ENCODE measurements at regions not wholly inside any gene's neighbourhood (a gene's known extent, or its start where the extent isn't known, plus 50 kb on each side); places are given as distances from the start of the nearest gene placed in this dataset.

DNA sequence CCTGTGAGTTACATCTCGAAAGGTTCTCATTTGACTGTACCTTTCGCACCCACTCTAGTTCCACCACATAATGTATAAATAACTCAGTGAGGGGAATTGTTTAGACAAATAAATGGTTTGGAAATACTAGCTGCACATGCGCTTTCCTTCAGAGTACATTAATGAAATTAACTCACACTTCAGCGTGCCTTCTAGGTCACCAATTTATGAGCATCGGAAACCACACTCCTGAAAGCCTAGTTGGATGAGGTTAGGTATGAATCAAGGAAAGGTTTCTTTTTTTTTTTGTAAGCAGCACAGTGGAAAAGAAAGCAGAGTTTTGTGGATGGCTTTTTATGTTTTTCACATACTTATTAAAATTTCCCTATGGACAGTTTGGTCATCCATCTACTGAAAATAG, 247.8 kb upstream of the TCF21 start:
- H3K9me3 ChIP-seq (ENCODE audit: control insufficient read depth, low read length), result no peaks in the 10 kb centered on the region
- H2AFZ ChIP-seq, result no peak overlapping the region
- TF ChIP-seq, protein P1, sequence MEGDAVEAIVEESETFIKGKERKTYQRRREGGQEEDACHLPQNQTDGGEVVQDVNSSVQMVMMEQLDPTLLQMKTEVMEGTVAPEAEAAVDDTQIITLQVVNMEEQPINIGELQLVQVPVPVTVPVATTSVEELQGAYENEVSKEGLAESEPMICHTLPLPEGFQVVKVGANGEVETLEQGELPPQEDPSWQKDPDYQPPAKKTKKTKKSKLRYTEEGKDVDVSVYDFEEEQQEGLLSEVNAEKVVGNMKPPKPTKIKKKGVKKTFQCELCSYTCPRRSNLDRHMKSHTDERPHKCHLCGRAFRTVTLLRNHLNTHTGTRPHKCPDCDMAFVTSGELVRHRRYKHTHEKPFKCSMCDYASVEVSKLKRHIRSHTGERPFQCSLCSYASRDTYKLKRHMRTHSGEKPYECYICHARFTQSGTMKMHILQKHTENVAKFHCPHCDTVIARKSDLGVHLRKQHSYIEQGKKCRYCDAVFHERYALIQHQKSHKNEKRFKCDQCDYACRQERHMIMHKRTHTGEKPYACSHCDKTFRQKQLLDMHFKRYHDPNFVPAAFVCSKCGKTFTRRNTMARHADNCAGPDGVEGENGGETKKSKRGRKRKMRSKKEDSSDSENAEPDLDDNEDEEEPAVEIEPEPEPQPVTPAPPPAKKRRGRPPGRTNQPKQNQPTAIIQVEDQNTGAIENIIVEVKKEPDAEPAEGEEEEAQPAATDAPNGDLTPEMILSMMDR (IDR thresholded peaks at IDR 0.05), result no peak

DNA sequence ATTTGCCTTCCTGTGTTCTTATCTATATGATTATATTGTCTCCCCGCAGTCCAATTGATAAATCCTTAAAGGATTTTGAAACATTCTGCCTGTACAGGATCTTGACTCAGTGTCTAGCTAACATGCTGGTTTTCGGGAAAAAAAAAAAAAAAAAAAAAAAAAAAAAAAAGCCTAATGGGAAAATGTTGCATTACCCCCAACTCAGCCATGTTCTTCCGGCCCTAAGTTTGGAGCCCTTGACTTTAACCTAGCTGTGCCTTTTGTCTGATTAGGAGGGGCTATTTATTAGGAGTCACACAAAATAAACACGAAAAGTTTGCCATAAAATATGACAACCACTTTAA, 244.4 kb upstream of the TCF21 start:
- Histone ChIP-seq H3K27me3 (ENCODE audit: control insufficient read depth, insufficient read depth, low read length) (no peaks in the 10 kb centered on the region), H3K27ac (no peak overlapping the region), H3K36me3 (ENCODE audit: control insufficient read depth, insufficient read depth, low read length) (no peaks in the 10 kb centered on the region), H3K9me3 (ENCODE audit: control insufficient read depth, low read length) (no peaks in the 10 kb centered on the region), H3K4me3 (ENCODE audit: low read depth, low read length) (no peak overlapping the region), H3K9ac (no peak overlapping the region), H3K79me2 (no peaks in the 10 kb centered on the region), H3K4me1 (no peaks in the 10 kb centered on the region), H2AFZ (no peak overlapping the region), H3K4me2 (ENCODE audit: low read length) (no peak overlapping the region)
- TF ChIP-seq, protein P1 (IDR thresholded peaks at IDR 0.05), result no peak

More for the DNA sequence above, 247.8 kb upstream of the TCF21 start:
- Histone ChIP-seq H3K4me2 (ENCODE audit: low read length) (no peak overlapping the region), H3K4me3 (ENCODE audit: low read depth, low read length) (no peak overlapping the region), H3K9ac (no peak overlapping the region), H3K4me1 (no peaks in the 10 kb centered on the region), H3K79me2 (no peaks in the 10 kb centered on the region), H3K27ac (no peak overlapping the region), H3K27me3 (ENCODE audit: control insufficient read depth, insufficient read depth, low read length) (no peaks in the 10 kb centered on the region), H3K36me3 (ENCODE audit: control insufficient read depth, insufficient read depth, low read length) (no peaks in the 10 kb centered on the region)

DNA sequence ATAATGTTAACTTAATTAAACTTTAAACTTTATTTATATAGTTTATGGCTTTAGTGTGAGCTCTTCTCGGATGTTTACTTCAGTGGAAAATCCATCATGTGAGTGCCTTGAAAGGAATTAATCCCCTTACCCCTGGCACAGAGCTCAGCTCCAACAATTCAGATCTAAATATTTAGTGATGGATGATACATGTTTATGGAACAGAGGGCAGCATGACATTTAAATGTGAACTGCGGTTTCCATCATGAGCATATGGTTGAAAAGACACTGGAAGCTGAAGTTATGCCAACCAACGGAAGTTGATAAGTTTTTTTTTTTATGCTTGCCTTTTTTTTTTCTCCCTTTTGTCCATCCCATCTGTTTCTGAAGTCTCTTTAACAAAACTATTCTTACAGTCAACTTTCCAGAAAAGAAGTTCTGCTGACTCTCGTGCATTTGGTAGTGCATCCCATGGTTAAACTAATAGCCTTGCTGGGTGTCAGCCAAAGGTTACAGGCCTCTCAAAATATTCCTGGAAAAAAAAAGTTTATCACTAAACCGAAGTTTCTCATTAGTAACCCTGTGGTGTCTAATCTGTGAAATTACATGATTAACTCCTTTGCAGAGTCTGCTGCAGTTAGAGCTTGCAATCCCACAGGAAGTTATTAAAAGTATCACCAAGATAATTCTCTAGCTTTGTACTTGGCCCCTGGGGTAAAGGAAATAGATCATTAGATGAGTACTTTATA, 243.9 kb upstream of the TCF21 start:
- no peaks in the 10 kb centered on the region for H3K4me1 ChIP-seq
- H3K27ac ChIP-seq, result no peak overlapping the region
- H3K9me3 ChIP-seq (ENCODE audit: control insufficient read depth, low read length), result no peaks in the 10 kb centered on the region
- H3K4me3 ChIP-seq (ENCODE audit: low read depth, low read length), result no peak overlapping the region
- H2AFZ ChIP-seq, result no peak overlapping the region
- no peak overlapping the region for H3K4me2 ChIP-seq (ENCODE audit: low read length)
- H3K27me3 ChIP-seq (ENCODE audit: control insufficient read depth, insufficient read depth, low read length), result no peaks in the 10 kb centered on the region
- H3K79me2 ChIP-seq, result no peaks in the 10 kb centered on the region
- no peaks in the 10 kb centered on the region for H3K36me3 ChIP-seq (ENCODE audit: control insufficient read depth, insufficient read depth, low read length)
- no peak overlapping the region for H3K9ac ChIP-seq
- TF ChIP-seq, protein P1 (IDR thresholded peaks at IDR 0.05), result no peak

DNA sequence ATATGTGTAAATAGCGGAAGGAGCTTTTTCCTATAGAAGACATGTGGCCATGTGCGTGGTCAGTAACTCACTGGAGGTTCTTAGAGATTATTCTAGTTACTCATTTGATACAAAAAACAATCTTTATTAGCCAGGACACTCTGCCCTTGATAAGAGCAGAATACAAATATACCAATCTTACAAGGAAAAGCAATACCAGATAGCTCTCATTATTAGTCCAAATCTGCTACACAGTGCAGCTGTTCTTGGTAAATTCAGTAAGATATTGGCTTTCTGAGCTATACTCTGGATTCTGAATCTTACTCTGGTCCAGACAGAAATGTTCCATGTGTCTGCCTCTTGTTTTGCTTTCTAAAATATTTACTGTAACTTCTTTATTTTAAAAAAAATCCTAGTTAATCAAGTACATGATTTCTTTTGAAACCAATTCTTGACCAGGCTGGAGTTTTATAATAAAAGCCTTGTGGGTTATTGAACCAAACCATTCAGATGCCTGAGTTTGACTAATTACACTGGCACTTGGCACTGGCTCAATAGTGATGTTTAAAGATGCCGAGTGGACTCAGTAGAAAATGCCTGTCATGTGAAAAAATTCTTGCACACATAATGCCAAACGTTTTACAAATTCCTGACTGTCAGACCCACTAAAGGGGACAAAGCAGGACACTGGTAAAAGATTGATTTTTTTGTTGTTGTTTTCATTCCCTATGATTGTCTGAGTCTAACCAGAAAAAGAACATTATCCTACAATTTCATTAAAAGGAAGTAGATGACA, 242.8 kb upstream of the TCF21 start:
- TF ChIP-seq, protein P1 (IDR thresholded peaks at IDR 0.05), result no peak
- no peaks in the 10 kb centered on the region for H3K9me3 ChIP-seq (ENCODE audit: control insufficient read depth, low read length)

More for the DNA sequence above, 242.8 kb upstream of the TCF21 start:
- H3K36me3 ChIP-seq (ENCODE audit: control insufficient read depth, insufficient read depth, low read length), result no peaks in the 10 kb centered on the region
- no peaks in the 10 kb centered on the region for H3K79me2 ChIP-seq
- H3K27ac ChIP-seq, result no peak overlapping the region
- H3K4me3 ChIP-seq (ENCODE audit: low read depth, low read length), result no peak overlapping the region
- no peak overlapping the region for H3K4me2 ChIP-seq (ENCODE audit: low read length)
- H3K4me1 ChIP-seq, result no peaks in the 10 kb centered on the region
- no peak overlapping the region for H3K9ac ChIP-seq
- no peaks in the 10 kb centered on the region for H3K27me3 ChIP-seq (ENCODE audit: control insufficient read depth, insufficient read depth, low read length)
- H2AFZ ChIP-seq, result no peak overlapping the region
